ENCODE measurements at regions not wholly inside any gene's neighbourhood (a gene's known extent, or its start where the extent isn't known, plus 50 kb on each side); places are given as distances from the start of the nearest gene placed in this dataset.

- TF ChIP-seq RBBP5 (IDR thresholded peaks at IDR 0.05; ENCODE audit: borderline replicate concordance, low read depth, low read length), result no peak
- TF ChIP-seq BACH1 (IDR thresholded peaks at IDR 0.05; ENCODE audit: low read length), result no peak
- TF ChIP-seq CEBPB (IDR thresholded peaks at IDR 0.05; ENCODE audit: low read depth, low read length), result no peak
- no peak for TF ChIP-seq GTF2F1 (IDR thresholded peaks at IDR 0.05; ENCODE audit: borderline replicate concordance, low read depth, low read length)
- no peak for TF ChIP-seq POLR2AphosphoS5 (IDR thresholded peaks at IDR 0.05; ENCODE audit: low read depth, low read length)
- no peak for TF ChIP-seq CHD2 (IDR thresholded peaks at IDR 0.05; ENCODE audit: low read length)
- no peak for TF ChIP-seq E2F6 (IDR thresholded peaks at IDR 0.05)
- TF ChIP-seq JUND (IDR thresholded peaks at IDR 0.05; ENCODE audit: low read length), result no peak
- no peak for TF ChIP-seq SP4 (IDR thresholded peaks at IDR 0.05; ENCODE audit: low read length)
- TF ChIP-seq EGR1 (IDR thresholded peaks at IDR 0.05; ENCODE audit: borderline replicate concordance, low read depth, low read length), result no peak
- no peak for TF ChIP-seq BRCA1 (IDR thresholded peaks at IDR 0.05; ENCODE audit: low read depth, low read length)
- no peak for TF ChIP-seq FOSL1 (IDR thresholded peaks at IDR 0.05; ENCODE audit: insufficient read depth, low read depth, low read length)
- TF ChIP-seq RFX5 (IDR thresholded peaks at IDR 0.05; ENCODE audit: borderline replicate concordance, low read depth, low read length), result no peak
- TF ChIP-seq TCF12 (IDR thresholded peaks at IDR 0.05; ENCODE audit: low read depth, low read length), result no peak
- TF ChIP-seq RNF2 (IDR thresholded peaks at IDR 0.05; ENCODE audit: borderline replicate concordance, low read depth, low read length, missing control alignments, poor library complexity, severe bottlenecking), result no peak
- Histone ChIP-seq H3K36me3 (ENCODE audit: control insufficient read depth in 2 of 4, insufficient read depth in 4 of 4, low read length in 3 of 4) (no peaks in the 10 kb centered on the region), H2BK5ac (ENCODE audit: low read depth, low read length) (no peak overlapping the region), H2BK20ac (ENCODE audit: low read length) (no peak overlapping the region), H3K79me2 (ENCODE audit: control insufficient read depth in 1 of 2, insufficient read depth in 2 of 2, low read length in 2 of 2) (no peaks in the 10 kb centered on the region), H4K5ac (ENCODE audit: insufficient read length, low read depth, low read length) (no peak overlapping the region), H3K4ac (replicated peaks; ENCODE audit: insufficient read length, low read depth, low read length) (no peak overlapping the region), H3K4me2 (ENCODE audit: insufficient read depth in 1 of 2, low read depth in 2 of 2, low read length in 2 of 2) (no peak overlapping the region), H4K8ac (ENCODE audit: extremely low read depth, insufficient read depth, low read length) (no peak overlapping the region), H3K4me3 (ENCODE audit: extremely low read depth in 1 of 4, insufficient read depth in 2 of 4, low read depth in 3 of 4, low read length in 4 of 4) (no peak overlapping the region), H2AK5ac (ENCODE audit: low read depth, low read length) (no peak overlapping the region), H3K9ac (replicated peaks in 1 of 4; ENCODE audit: extremely low read depth in 1 of 4, low read depth in 3 of 4, low read length in 3 of 4) (no peak overlapping the region), H3K27ac (ENCODE audit: low read depth, low read length) (no peak overlapping the region), H3K27me3 (replicated peaks in 1 of 4; ENCODE audit: control insufficient read depth in 3 of 4, extremely low read depth in 1 of 4, insufficient read depth in 3 of 4, low read length in 3 of 4) (no peaks in the 10 kb centered on the region), H4K91ac (replicated peaks; ENCODE audit: insufficient read length, low read length) (no peak overlapping the region), H2BK15ac (ENCODE audit: low read length) (no peak overlapping the region), H3K23ac (ENCODE audit: insufficient read length) (no peak overlapping the region), H4K20me1 (replicated peaks in 1 of 2; ENCODE audit: control insufficient read depth in 1 of 2, insufficient read depth in 2 of 2, low read length in 2 of 2) (no peaks in the 10 kb centered on the region), H2BK120ac (replicated peaks; ENCODE audit: low read depth, low read length) (no peak overlapping the region), H3K4me1 (replicated peaks in 1 of 4; ENCODE audit: control insufficient read depth in 3 of 4, insufficient read depth in 4 of 4, low read length in 3 of 4) (peaks cover 0 to 6% (median 4%) of the 10 kb centered on the region in 4 experiments; a peak in 3 of 7 replicates), H3K14ac (ENCODE audit: insufficient read length) (no peak overlapping the region), H3K56ac (replicated peaks; ENCODE audit: insufficient read length, low read depth, low read length) (no peak overlapping the region), H2AFZ (ENCODE audit: low read length) (no peak overlapping the region), H3K79me1 (ENCODE audit: low read depth, low read length) (no peaks in the 10 kb centered on the region), H3K23me2 (ENCODE audit: low read depth, low read length) (no peaks in the 10 kb centered on the region), H3K18ac (ENCODE audit: extremely low read depth, low read length) (no peak overlapping the region), H2BK12ac (ENCODE audit: low read depth, low read length) (no peak overlapping the region), H3K9me3 (ENCODE audit: insufficient read depth in 2 of 2, low read depth in 1 of 2, low read length in 1 of 2) (no peaks in the 10 kb centered on the region)
- 89% methylated on average over 3 of the region's 3 CpGs; no CpG with 5 or more reads in 1 of the 2 experiments for WGBS, 2 experiments (ENCODE audit: extremely low coverage in 1 of 2, insufficient coverage in 1 of 2, insufficient read length in 1 of 2, insufficient replicate concordance in 2 of 2, low coverage in 1 of 2, low lambda C conversion rate in 2 of 2, missing lambda C conversion rate in 1 of 2)
- FAIRE-seq (no peak), DNase-seq (ENCODE audit: low read depth in 1 of 2, low spot score in 2 of 2) (no peak)
- ChIA-PET POLR2A (ENCODE audit: partially characterized antibody) (no interaction called here), CTCF (ENCODE audit: partially characterized antibody) (no interaction called here)
These were observed 97.6 kb upstream of the ZNF804B start for GRCh38 chr7:88661921-88662320.
